ENCODE measurements at regions not wholly inside any gene's neighbourhood (a gene's known extent, or its start where the extent isn't known, plus 50 kb on each side); places are given as distances from the start of the nearest gene placed in this dataset.
A peak's percentile ranks its signal among the peaks of the same experiment; 100 is the strongest.

DNA sequence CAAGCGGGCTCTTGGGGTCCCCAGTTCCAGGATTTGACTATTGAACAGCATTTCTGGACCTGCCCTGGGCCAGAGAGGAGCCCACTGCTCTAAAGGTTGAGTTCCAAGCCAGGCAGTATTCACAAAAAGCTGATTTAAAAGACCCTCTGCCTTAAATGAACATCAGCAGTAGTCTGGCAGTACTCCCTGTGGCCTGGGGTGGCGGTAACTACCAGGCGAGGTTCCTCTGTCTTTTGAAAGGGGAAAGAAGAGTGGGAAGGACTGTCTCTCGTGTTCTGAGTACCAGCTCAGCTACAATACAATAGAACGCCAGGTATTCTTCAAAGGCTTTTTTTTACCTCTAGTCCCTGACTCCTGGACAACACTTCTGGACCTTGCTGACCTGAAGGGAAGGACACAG, 456.4 kb upstream of the TEX13C start:
- no peak overlapping the region for H3K4me3 ChIP-seq
- SMC1A ChIA-PET (ENCODE audit: uncharacterized antibody, unreplicated experiment) = no interaction called here
- no peaks in the 10 kb centered on the region for H3K9me3 ChIP-seq (replicated peaks; ENCODE audit: control insufficient read depth, insufficient read depth, low read length)
- H3K79me2 ChIP-seq (ENCODE audit: control insufficient read depth, insufficient read depth, low read length) = no peaks in the 10 kb centered on the region
- H3K27ac ChIP-seq (ENCODE audit: control insufficient read depth, insufficient read depth) = no peak overlapping the region
- POLR2A ChIA-PET = interaction anchor here (0.6 kb wide), 1 partner anchor 125 kb away, joined by 3 read pairs; no protein-coding TSS in a partner anchor
- no peak overlapping the region for H3K4me2 ChIP-seq (ENCODE audit: control insufficient read depth, insufficient read depth)
- CTCF ChIA-PET = no interaction called here
- H4K20me1 ChIP-seq (ENCODE audit: control insufficient read depth, insufficient read depth) = no peaks in the 10 kb centered on the region
- no peaks in the 10 kb centered on the region for H3K27me3 ChIP-seq (replicated peaks in 1 of 2; ENCODE audit: control insufficient read depth in 2 of 2, insufficient read depth in 2 of 2, low read length in 1 of 2)
- no peak overlapping the region for H3K9ac ChIP-seq (ENCODE audit: control insufficient read depth, insufficient read depth, low read length)
- RAD21 ChIA-PET (ENCODE audit: unreplicated experiment) = no interaction called here
- in situ Hi-C loops (cut with MboI) = no loop called here
- no peaks in the 10 kb centered on the region for H3K4me1 ChIP-seq (ENCODE audit: control insufficient read depth, insufficient read depth, low read length)
- ATAC-seq (peak; percentile 59), FAIRE-seq (no peak), DNase-seq (ENCODE audit: low read depth, low spot score) (no peak)
- H3K36me3 ChIP-seq (ENCODE audit: control insufficient read depth in 2 of 2, insufficient read depth in 2 of 2, low read length in 1 of 2) = no peaks in the 10 kb centered on the region
- no peak overlapping the region for H2AFZ ChIP-seq (ENCODE audit: control insufficient read depth, low read depth, low read length)
- TF ChIP-seq, protein P1, sequence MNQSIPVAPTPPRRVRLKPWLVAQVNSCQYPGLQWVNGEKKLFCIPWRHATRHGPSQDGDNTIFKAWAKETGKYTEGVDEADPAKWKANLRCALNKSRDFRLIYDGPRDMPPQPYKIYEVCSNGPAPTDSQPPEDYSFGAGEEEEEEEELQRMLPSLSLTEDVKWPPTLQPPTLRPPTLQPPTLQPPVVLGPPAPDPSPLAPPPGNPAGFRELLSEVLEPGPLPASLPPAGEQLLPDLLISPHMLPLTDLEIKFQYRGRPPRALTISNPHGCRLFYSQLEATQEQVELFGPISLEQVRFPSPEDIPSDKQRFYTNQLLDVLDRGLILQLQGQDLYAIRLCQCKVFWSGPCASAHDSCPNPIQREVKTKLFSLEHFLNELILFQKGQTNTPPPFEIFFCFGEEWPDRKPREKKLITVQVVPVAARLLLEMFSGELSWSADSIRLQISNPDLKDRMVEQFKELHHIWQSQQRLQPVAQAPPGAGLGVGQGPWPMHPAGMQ (IDR thresholded peaks at IDR 0.05; ENCODE audit: borderline replicate concordance) = no peak
- TF ChIP-seq, protein P2, sequence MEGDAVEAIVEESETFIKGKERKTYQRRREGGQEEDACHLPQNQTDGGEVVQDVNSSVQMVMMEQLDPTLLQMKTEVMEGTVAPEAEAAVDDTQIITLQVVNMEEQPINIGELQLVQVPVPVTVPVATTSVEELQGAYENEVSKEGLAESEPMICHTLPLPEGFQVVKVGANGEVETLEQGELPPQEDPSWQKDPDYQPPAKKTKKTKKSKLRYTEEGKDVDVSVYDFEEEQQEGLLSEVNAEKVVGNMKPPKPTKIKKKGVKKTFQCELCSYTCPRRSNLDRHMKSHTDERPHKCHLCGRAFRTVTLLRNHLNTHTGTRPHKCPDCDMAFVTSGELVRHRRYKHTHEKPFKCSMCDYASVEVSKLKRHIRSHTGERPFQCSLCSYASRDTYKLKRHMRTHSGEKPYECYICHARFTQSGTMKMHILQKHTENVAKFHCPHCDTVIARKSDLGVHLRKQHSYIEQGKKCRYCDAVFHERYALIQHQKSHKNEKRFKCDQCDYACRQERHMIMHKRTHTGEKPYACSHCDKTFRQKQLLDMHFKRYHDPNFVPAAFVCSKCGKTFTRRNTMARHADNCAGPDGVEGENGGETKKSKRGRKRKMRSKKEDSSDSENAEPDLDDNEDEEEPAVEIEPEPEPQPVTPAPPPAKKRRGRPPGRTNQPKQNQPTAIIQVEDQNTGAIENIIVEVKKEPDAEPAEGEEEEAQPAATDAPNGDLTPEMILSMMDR (IDR thresholded peaks at IDR 0.05 in 2 of 3, conservative IDR thresholded peaks at IDR 0.05 in 1 of 3; ENCODE audit: control insufficient read depth in 2 of 3, extremely low read depth in 1 of 3, insufficient read depth in 1 of 3, low read depth in 3 of 3, low read length in 3 of 3) = peak in 2 of 3 experiments; percentile 22 to 23; a peak in 1 of 6 replicates
- intact Hi-C loops (cut with micrococcal nuclease; ENCODE audit: unreplicated experiment) = no loop called here
- WGBS (ENCODE audit: insufficient coverage, insufficient replicate concordance, low lambda C conversion rate, missing lambda C conversion rate) = 15% methylated on average over 5 of the region's 5 CpGs
- no TSS peak for BruUV-seq (replicated peaks)

DNA sequence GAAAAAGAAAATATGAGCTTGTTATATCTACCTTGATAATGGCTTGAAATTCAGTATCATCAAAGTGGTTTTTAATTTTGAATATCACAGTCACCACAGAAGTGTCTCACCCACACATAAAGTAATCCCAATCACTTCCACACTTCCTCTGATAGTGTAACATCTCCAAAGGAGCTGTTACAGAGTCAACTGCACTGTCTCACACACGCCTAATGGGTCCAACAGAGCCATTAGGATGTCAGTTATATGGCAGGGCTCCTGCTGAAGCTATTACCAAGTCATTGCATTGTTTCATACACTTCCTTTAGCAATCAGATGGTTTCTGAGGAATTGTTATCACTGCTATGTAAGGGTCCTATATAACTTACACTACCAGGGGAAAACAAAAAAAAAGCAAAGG, 432.1 kb upstream of the TEX13C start:
- DNase-seq (ENCODE audit: low read depth, low spot score) = no peak
- H3K4me2 ChIP-seq (ENCODE audit: control insufficient read depth, insufficient read depth) = no peak overlapping the region
- H3K36me3 ChIP-seq (ENCODE audit: control insufficient read depth in 2 of 2, insufficient read depth in 2 of 2, low read length in 1 of 2) = no peaks in the 10 kb centered on the region
- BruUV-seq (replicated peaks) = no TSS peak
- H3K4me1 ChIP-seq (ENCODE audit: control insufficient read depth, insufficient read depth, low read length) = no peaks in the 10 kb centered on the region
- SMC1A ChIA-PET (ENCODE audit: uncharacterized antibody, unreplicated experiment) = no interaction called here
- WGBS (ENCODE audit: insufficient coverage, insufficient replicate concordance, low lambda C conversion rate, missing lambda C conversion rate) = 0% methylated on average over 1 of the region's 1 CpG
- no peaks in the 10 kb centered on the region for H3K27me3 ChIP-seq (replicated peaks in 1 of 2; ENCODE audit: control insufficient read depth in 2 of 2, insufficient read depth in 2 of 2, low read length in 1 of 2)
- no peak overlapping the region for H3K9ac ChIP-seq (ENCODE audit: control insufficient read depth, insufficient read depth, low read length)
- no peaks in the 10 kb centered on the region for H3K9me3 ChIP-seq (replicated peaks; ENCODE audit: control insufficient read depth, insufficient read depth, low read length)
- POLR2A ChIA-PET = no interaction called here
- intact Hi-C loops (cut with micrococcal nuclease; ENCODE audit: unreplicated experiment) = no loop called here
- no peak overlapping the region for H2AFZ ChIP-seq (ENCODE audit: control insufficient read depth, low read depth, low read length)
- RAD21 ChIA-PET (ENCODE audit: unreplicated experiment) = no interaction called here
- ATAC-seq = no peak
- in situ Hi-C loops (cut with MboI) = no loop called here
- no peak for FAIRE-seq
- H3K79me2 ChIP-seq (ENCODE audit: control insufficient read depth, insufficient read depth, low read length) = no peaks in the 10 kb centered on the region
- no peak overlapping the region for H3K27ac ChIP-seq (ENCODE audit: control insufficient read depth, insufficient read depth)
- no peak for TF ChIP-seq CBFB (IDR thresholded peaks at IDR 0.05; ENCODE audit: low read depth)
- no peak for TF ChIP-seq DPF2 (IDR thresholded peaks at IDR 0.05)
- no peak for TF ChIP-seq KDM1A (IDR thresholded peaks at IDR 0.05; ENCODE audit: borderline replicate concordance)
- TF ChIP-seq BCL11A (IDR thresholded peaks at IDR 0.05; ENCODE audit: low read depth, low read length) = no peak
- TF ChIP-seq ZNF622 (IDR thresholded peaks at IDR 0.05) = no peak
- no peak for TF ChIP-seq POLR2A (IDR thresholded peaks at IDR 0.05; ENCODE audit: low read depth, low read length)
- no peak for TF ChIP-seq KAT2A (conservative IDR thresholded peaks at IDR 0.05; ENCODE audit: control insufficient read depth, low read depth, low read length)
- TF ChIP-seq ASH2L (IDR thresholded peaks at IDR 0.05; ENCODE audit: borderline replicate concordance, low read depth) = no peak
- no peak for TF ChIP-seq CHD4 (IDR thresholded peaks at IDR 0.05)
- CTCF ChIA-PET = no interaction called here
- H4K20me1 ChIP-seq (ENCODE audit: control insufficient read depth, insufficient read depth) = no peaks in the 10 kb centered on the region
- H3K4me3 ChIP-seq = no peak overlapping the region
